CD8-positive, alpha-beta memory T cell (primary cell): ENCODE measurements at regions not wholly inside any gene's neighbourhood (a gene's known extent, or its start where the extent isn't known, plus 50 kb on each side); places are given as distances from the start of the nearest gene placed in this dataset.

ENCODE experiments used
- CTCF ChIA-PET: fragments of 350-600 bp; sonication (Branson Sonifier 250); formaldehyde crosslinking; loops from one replicate; lab custom pipeline; 2021; ENCODE audit warnings: antibody characterized with exemption; lab: Charles Lee
- POLR2A ChIA-PET: fragments of 350-600 bp; sonication (Branson Sonifier 250); formaldehyde crosslinking; loops from one replicate; lab custom pipeline; 2021; ENCODE audit warnings: antibody characterized with exemption; lab: Charles Lee
- DNase-seq, 5 donors: peaks; one replicate each; pipeline versions ENCODE4 v3.0.0 to v3.0.0-alpha.2; 2020 to 2022; ENCODE audit warnings: mixed read lengths in 1 of 5
- H3K27ac ChIP-seq: one replicate; pipeline ENCODE4 v1.7.0; 2013; ENCODE audit warnings: low read depth, mild to moderate bottlenecking, low read length, moderate library complexity
- H3K27me3 ChIP-seq: 2 replicates; pipeline ENCODE4 v1.7.0; 2013; ENCODE audit warnings: low read length, mild to moderate bottlenecking; ENCODE audit not compliant: insufficient read depth, poor library complexity, severe bottlenecking
- H3K36me3 ChIP-seq: 2 replicates; pipeline ENCODE4 v1.7.0; 2013; ENCODE audit warnings: mild to moderate bottlenecking, low read length, moderate library complexity; ENCODE audit not compliant: insufficient read depth
- H3K4me1 ChIP-seq: 2 replicates; pipeline ENCODE4 v1.7.0; 2013; ENCODE audit warnings: mild to moderate bottlenecking, low read length, moderate library complexity; ENCODE audit not compliant: insufficient read depth
- H3K4me3 ChIP-seq: 2 replicates; pipeline ENCODE4 v1.7.0; 2013; ENCODE audit warnings: mild to moderate bottlenecking, low read length
- H3K9me3 ChIP-seq: 2 replicates; pipeline ENCODE4 v1.7.0; 2013; ENCODE audit warnings: mild to moderate bottlenecking, low read length
- H3K27ac Mint-ChIP-seq, 8 donors: one replicate each; pipeline ENCODE4 v1.8.0; 2020 to 2021; ENCODE audit warnings: mixed read lengths in 8 of 8, mild to moderate bottlenecking in 6 of 8, inconsistent platforms in 3 of 8, moderate library complexity in 3 of 8
- H3K27me3 Mint-ChIP-seq, 2 donors: one replicate each; pipeline ENCODE4 v1.8.0; 2020 to 2021; ENCODE audit warnings: mixed read lengths in 2 of 2, mild to moderate bottlenecking in 1 of 2, moderate library complexity in 1 of 2
- H3K36me3 Mint-ChIP-seq, 3 donors: one replicate each; pipeline ENCODE4 v1.8.0; 2020 to 2021; ENCODE audit warnings: mixed read lengths in 3 of 3, inconsistent platforms in 1 of 3, mild to moderate bottlenecking in 1 of 3
- H3K4me1 Mint-ChIP-seq, 3 donors: one replicate each; pipeline ENCODE4 v1.8.0; 2020 to 2021; ENCODE audit warnings: mixed read lengths in 3 of 3, inconsistent platforms in 1 of 3, mild to moderate bottlenecking in 1 of 3
- H3K4me3 Mint-ChIP-seq, 7 donors: one replicate each; pipeline ENCODE4 v1.8.0; 2020 to 2021; ENCODE audit warnings: mixed read lengths in 7 of 7, mild to moderate bottlenecking in 6 of 7, moderate library complexity in 4 of 7, inconsistent platforms in 2 of 7
- H3K9me3 Mint-ChIP-seq, 5 donors: one replicate each; pipeline ENCODE4 v1.8.0; 2020 to 2022; ENCODE audit warnings: mixed read lengths in 5 of 5, mild to moderate bottlenecking in 3 of 5, moderate library complexity in 2 of 5, inconsistent platforms in 1 of 5

GRCh38 chr18:57230861-57231585 lies 84.1 kb downstream of the BOD1L2 start:
- no peak for DNase-seq
- ChIA-PET CTCF (no interaction called here), POLR2A (no interaction called here)
- no peak overlapping the region for H3K4me3 Mint-ChIP-seq
- H3K27me3 Mint-ChIP-seq = peaks cover 6 to 8% of the 10 kb centered on the region in 2 donors
- Histone ChIP-seq H3K27me3 (no peaks in the 10 kb centered on the region), H3K4me3 (no peak overlapping the region), H3K4me1 (no peaks in the 10 kb centered on the region), H3K27ac (no peak overlapping the region), H3K36me3 (no peaks in the 10 kb centered on the region), H3K9me3 (no peaks in the 10 kb centered on the region)
- H3K4me1 Mint-ChIP-seq = no peaks in the 10 kb centered on the region
- H3K27ac Mint-ChIP-seq = no peak overlapping the region
- peaks cover 0 to 11% (median 2%) of the 10 kb centered on the region in 5 donors for H3K9me3 Mint-ChIP-seq
- H3K36me3 Mint-ChIP-seq = no peaks in the 10 kb centered on the region

- Mint-ChIP-seq H3K4me3 (no peak overlapping the region), H3K36me3 (no peaks in the 10 kb centered on the region), H3K4me1 (no peaks in the 10 kb centered on the region), H3K27ac (no peak overlapping the region), H3K27me3 (peaks cover 6% of the 10 kb centered on the region in 2 donors), H3K9me3 (peaks cover 0 to 8% (median 2%) of the 10 kb centered on the region in 5 donors)
- ChIA-PET POLR2A (no interaction called here), CTCF (no interaction called here)
- H3K27me3 ChIP-seq = no peaks in the 10 kb centered on the region
- H3K27ac ChIP-seq = no peak overlapping the region
- no peak for DNase-seq
- H3K9me3 ChIP-seq = no peaks in the 10 kb centered on the region
- no peaks in the 10 kb centered on the region for H3K36me3 ChIP-seq
- H3K4me3 ChIP-seq = no peak overlapping the region
- no peaks in the 10 kb centered on the region for H3K4me1 ChIP-seq
Observed at GRCh38 chr18:57231864-57232263, 85.0 kb downstream of the BOD1L2 start.

GRCh38 chr18:57234346-57234745 lies 87.5 kb downstream of the BOD1L2 start:
- peaks cover 3 to 6% of the 10 kb centered on the region in 2 donors for H3K27me3 Mint-ChIP-seq
- no peak overlapping the region for H3K27ac Mint-ChIP-seq
- Histone ChIP-seq H3K27me3 (no peaks in the 10 kb centered on the region), H3K36me3 (no peaks in the 10 kb centered on the region), H3K4me3 (no peak overlapping the region), H3K27ac (no peak overlapping the region), H3K9me3 (no peaks in the 10 kb centered on the region), H3K4me1 (no peaks in the 10 kb centered on the region)
- CTCF ChIA-PET = no interaction called here
- H3K4me1 Mint-ChIP-seq = no peaks in the 10 kb centered on the region
- peaks cover 0 to 5% (median 0%) of the 10 kb centered on the region in 5 donors for H3K9me3 Mint-ChIP-seq
- H3K4me3 Mint-ChIP-seq = no peak overlapping the region
- POLR2A ChIA-PET = no interaction called here
- DNase-seq = no peak
- no peaks in the 10 kb centered on the region for H3K36me3 Mint-ChIP-seq

- Mint-ChIP-seq H3K27ac (no peak overlapping the region), H3K27me3 (peaks cover 0 to 4% of the 10 kb centered on the region in 2 donors), H3K36me3 (no peaks in the 10 kb centered on the region), H3K4me3 (no peak overlapping the region), H3K9me3 (no peaks in the 10 kb centered on the region), H3K4me1 (no peaks in the 10 kb centered on the region)
- Histone ChIP-seq H3K4me1 (no peaks in the 10 kb centered on the region), H3K9me3 (no peaks in the 10 kb centered on the region), H3K27me3 (no peaks in the 10 kb centered on the region), H3K27ac (no peak overlapping the region), H3K4me3 (no peak overlapping the region), H3K36me3 (no peaks in the 10 kb centered on the region)
- POLR2A ChIA-PET = no interaction called here
- CTCF ChIA-PET = no interaction called here
- DNase-seq = no peak
Observed at GRCh38 chr18:57241869-57242268, 95.0 kb downstream of the BOD1L2 start.

- Mint-ChIP-seq H3K27me3 (peaks cover 0 to 4% of the 10 kb centered on the region in 2 donors), H3K36me3 (no peaks in the 10 kb centered on the region), H3K27ac (no peak overlapping the region), H3K9me3 (no peaks in the 10 kb centered on the region), H3K4me3 (no peak overlapping the region), H3K4me1 (no peaks in the 10 kb centered on the region)
- CTCF ChIA-PET = no interaction called here
- no peaks in the 10 kb centered on the region for H3K9me3 ChIP-seq
- POLR2A ChIA-PET = no interaction called here
- no peak for DNase-seq
- no peak overlapping the region for H3K4me3 ChIP-seq
- no peaks in the 10 kb centered on the region for H3K4me1 ChIP-seq
- H3K27ac ChIP-seq = no peak overlapping the region
- H3K36me3 ChIP-seq = no peaks in the 10 kb centered on the region
- H3K27me3 ChIP-seq = no peaks in the 10 kb centered on the region
Observed at GRCh38 chr18:57242285-57242684, 95.4 kb downstream of the BOD1L2 start.

- Mint-ChIP-seq H3K9me3 (no peaks in the 10 kb centered on the region), H3K27me3 (peaks cover 0 to 7% of the 10 kb centered on the region in 2 donors), H3K4me1 (no peaks in the 10 kb centered on the region), H3K4me3 (no peak overlapping the region), H3K36me3 (no peaks in the 10 kb centered on the region), H3K27ac (no peak overlapping the region)
- CTCF ChIA-PET = no interaction called here
- Histone ChIP-seq H3K36me3 (no peaks in the 10 kb centered on the region), H3K4me3 (no peak overlapping the region), H3K9me3 (no peaks in the 10 kb centered on the region), H3K4me1 (no peaks in the 10 kb centered on the region), H3K27me3 (no peaks in the 10 kb centered on the region), H3K27ac (no peak overlapping the region)
- DNase-seq = no peak
- POLR2A ChIA-PET = no interaction called here
Observed at GRCh38 chr18:57243624-57244179, 96.8 kb downstream of the BOD1L2 start.

- Histone ChIP-seq H3K27me3 (no peaks in the 10 kb centered on the region), H3K9me3 (no peaks in the 10 kb centered on the region), H3K36me3 (no peaks in the 10 kb centered on the region), H3K4me3 (no peak overlapping the region), H3K27ac (no peak overlapping the region), H3K4me1 (no peaks in the 10 kb centered on the region)
- no peak overlapping the region for H3K4me3 Mint-ChIP-seq
- no peaks in the 10 kb centered on the region for H3K4me1 Mint-ChIP-seq
- POLR2A ChIA-PET = no interaction called here
- no peaks in the 10 kb centered on the region for H3K36me3 Mint-ChIP-seq
- no peak overlapping the region for H3K27ac Mint-ChIP-seq
- CTCF ChIA-PET = no interaction called here
- no peak for DNase-seq
- no peaks in the 10 kb centered on the region for H3K9me3 Mint-ChIP-seq
- H3K27me3 Mint-ChIP-seq = peaks cover 0 to 7% of the 10 kb centered on the region in 2 donors
Observed at GRCh38 chr18:57249179-57249578, 102.3 kb downstream of the BOD1L2 start.

- no peak for DNase-seq
- Histone ChIP-seq H3K4me3 (no peak overlapping the region), H3K9me3 (no peaks in the 10 kb centered on the region), H3K27ac (no peak overlapping the region), H3K36me3 (no peaks in the 10 kb centered on the region), H3K4me1 (no peaks in the 10 kb centered on the region), H3K27me3 (no peaks in the 10 kb centered on the region)
- Mint-ChIP-seq H3K9me3 (no peaks in the 10 kb centered on the region), H3K27ac (no peak overlapping the region), H3K4me3 (no peak overlapping the region), H3K36me3 (no peaks in the 10 kb centered on the region), H3K4me1 (no peaks in the 10 kb centered on the region), H3K27me3 (peaks cover 0 to 5% of the 10 kb centered on the region in 2 donors)
- ChIA-PET POLR2A (no interaction called here), CTCF (no interaction called here)
Observed at GRCh38 chr18:57249883-57250282, 102.5 kb upstream of the ST8SIA3 start.
